Testis (tissue), 2 donors: ENCODE measurements at regions not wholly inside any gene's neighbourhood (a gene's known extent, or its start where the extent isn't known, plus 50 kb on each side); places are given as distances from the start of the nearest gene placed in this dataset.

Source experiments
- CTCF ChIP-seq, 3 experiments: fragments of 450-650 bp in 2 of 3; fragments of 200-600 bp in 1 of 3; sonication (generic) in 1 of 3; IDR thresholded peaks; one replicate each; pipeline ENCODE4 v1.5.1; 2016 to 2019; ENCODE audit warnings: antibody characterized with exemption in 3 of 3, mild to moderate bottlenecking in 2 of 3, moderate library complexity in 1 of 3
- POLR2A ChIP-seq: fragments of 450-650 bp; IDR thresholded peaks from one replicate; pipeline ENCODE4 v1.6.1; 2017; ENCODE audit warnings: antibody characterized with exemption, mild to moderate bottlenecking, moderate library complexity

DNA sequence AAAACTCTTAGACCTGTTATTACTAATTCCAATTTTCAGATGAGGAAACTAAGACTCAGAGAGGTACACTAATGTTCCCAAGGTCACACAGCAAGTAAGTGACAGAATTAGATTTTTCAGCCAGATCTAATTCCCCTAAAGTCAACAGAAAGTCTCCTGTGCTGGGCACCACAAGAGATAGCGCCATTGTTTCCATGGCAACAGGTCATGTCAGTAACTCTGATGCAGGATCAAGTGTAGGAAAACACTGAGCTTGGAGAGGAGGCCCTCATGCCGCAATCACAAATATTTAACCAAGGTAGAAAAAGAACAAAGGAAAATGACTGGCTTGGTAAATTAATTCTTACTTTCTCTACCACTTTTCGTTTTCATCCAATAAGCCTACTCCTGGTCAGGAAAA, 166.0 kb upstream of the CDH13 start:
- TF ChIP-seq POLR2A, result no peak
- no peak for TF ChIP-seq CTCF (IDR thresholded peaks at IDR 0.05)
